Fibroblast of lung (primary cell): ENCODE measurements at regions not wholly inside any gene's neighbourhood (a gene's known extent, or its start where the extent isn't known, plus 50 kb on each side); places are given as distances from the start of the nearest gene placed in this dataset.

Source experiments
- DNase-seq, 2 donors: peaks; one replicate each; pipeline versions ENCODE4 v3.0.0 to v3.0.0-alpha.2; 2010; ENCODE audit warnings: low read depth in 2 of 2
- H2AFZ ChIP-seq: 2 replicates; pipeline ENCODE4 v1.5.1; 2012; ENCODE audit warnings: low read length, control low read depth, inconsistent platforms
- H3K27ac ChIP-seq: 2 replicates; pipeline ENCODE4 v1.5.1; 2011; ENCODE audit warnings: low read length, control low read depth; ENCODE audit not compliant: insufficient read depth
- H3K27me3 ChIP-seq: 2 replicates; pipeline ENCODE4 v1.5.1; 2011; ENCODE audit warnings: mild to moderate bottlenecking, low read length; ENCODE audit not compliant: control insufficient read depth, insufficient read depth
- H3K36me3 ChIP-seq: 2 replicates; pipeline ENCODE4 v1.5.1; 2011; ENCODE audit warnings: low read length; ENCODE audit not compliant: control insufficient read depth, insufficient read depth
- H3K4me1 ChIP-seq: 2 replicates; pipeline ENCODE4 v1.5.1; 2011; ENCODE audit warnings: low read length; ENCODE audit not compliant: control insufficient read depth, insufficient read depth; ENCODE audit errors: extremely low read depth
- H3K4me2 ChIP-seq: 2 replicates; pipeline ENCODE4 v1.5.1; 2011; ENCODE audit warnings: low read length, control low read depth; ENCODE audit not compliant: insufficient read depth; ENCODE audit errors: extremely low read depth
- H3K4me3 ChIP-seq, 4 experiments: fragments of 200-600 bp in 1 of 4; sonication (generic) in 1 of 4; replicated peaks in 1 of 4; 2 replicates each; pipeline ENCODE4 v1.5.1; 2011 to 2016; ENCODE audit warnings: low read length in 4 of 4, low read depth in 3 of 4, mild to moderate bottlenecking in 3 of 4, control low read depth in 2 of 4, inconsistent platforms in 1 of 4, mixed read lengths in 1 of 4; ENCODE audit not compliant: insufficient read depth in 1 of 4; ENCODE audit errors: control extremely low read depth in 1 of 4
- H3K79me2 ChIP-seq: 2 replicates; pipeline ENCODE4 v1.5.1; 2012; ENCODE audit warnings: mild to moderate bottlenecking, low read length, inconsistent platforms; ENCODE audit not compliant: control insufficient read depth, insufficient read depth
- H3K9ac ChIP-seq: 2 replicates; pipeline ENCODE4 v1.5.1; 2011; ENCODE audit warnings: mild to moderate bottlenecking, low read length, control low read depth; ENCODE audit not compliant: insufficient read depth
- H3K9me3 ChIP-seq: 2 replicates; pipeline ENCODE4 v1.5.1; 2012; ENCODE audit warnings: low read depth, low read length; ENCODE audit not compliant: control insufficient read depth, insufficient read depth
- H4K20me1 ChIP-seq: 2 replicates; pipeline ENCODE4 v1.5.1; 2011; ENCODE audit warnings: low read length; ENCODE audit not compliant: control insufficient read depth, insufficient read depth; ENCODE audit errors: extremely low read depth
- EZH2 ChIP-seq: IDR thresholded peaks from 2 replicates; pipeline ENCODE4 v1.5.1; 2012; ENCODE audit warnings: low read length, control low read depth, mild to moderate bottlenecking; ENCODE audit errors: missing control alignments
- TF ChIP-seq, protein P1 (sequence below), 2 donors: IDR thresholded peaks in 1 of 2; conservative IDR thresholded peaks in 1 of 2; 1 replicate in 1 of 2; 2 replicates in 1 of 2; pipeline ENCODE4 v1.5.1; 2011 to 2012; ENCODE audit warnings: low read length in 2 of 2, control low read depth in 1 of 2, inconsistent platforms in 1 of 2, low read depth in 1 of 2, mild to moderate bottlenecking in 1 of 2

DNA sequence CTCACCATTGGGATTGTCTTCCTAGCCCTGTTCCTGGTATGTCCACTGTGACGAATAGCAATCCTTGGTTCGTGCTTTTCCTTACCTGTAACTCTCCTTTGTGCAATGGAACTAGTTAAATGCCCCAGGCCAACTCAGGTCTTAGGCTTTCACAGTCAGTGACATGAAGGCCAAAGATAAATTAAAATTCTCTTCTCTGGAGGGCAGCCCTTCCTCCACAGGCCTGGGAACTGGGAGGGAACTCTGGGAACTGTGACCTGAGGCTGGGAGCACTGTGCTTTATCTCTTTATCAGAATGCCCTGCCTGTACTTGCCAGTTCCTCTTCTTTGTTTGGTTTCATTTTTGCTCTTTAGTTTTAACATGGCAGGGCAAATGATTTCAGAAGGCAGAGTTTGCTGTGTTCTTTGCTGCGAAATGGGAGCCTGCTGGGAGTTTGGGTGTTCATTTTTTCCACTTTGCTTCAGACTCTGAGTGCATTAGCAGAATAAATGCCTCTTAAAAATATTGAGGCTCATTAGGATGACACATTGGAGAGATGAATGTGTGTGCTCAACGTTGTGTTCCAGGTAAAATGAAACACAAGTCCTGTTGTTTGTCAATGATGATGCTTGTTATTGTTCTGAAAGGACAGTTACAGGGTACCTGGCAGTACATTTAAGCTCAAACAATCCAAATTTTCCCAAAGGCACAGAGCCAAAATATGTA, 118.1 kb downstream of the NUDT12 start:
- no peak for DNase-seq
- no peaks in the 10 kb centered on the region for H3K79me2 ChIP-seq
- TF ChIP-seq, protein P1, sequence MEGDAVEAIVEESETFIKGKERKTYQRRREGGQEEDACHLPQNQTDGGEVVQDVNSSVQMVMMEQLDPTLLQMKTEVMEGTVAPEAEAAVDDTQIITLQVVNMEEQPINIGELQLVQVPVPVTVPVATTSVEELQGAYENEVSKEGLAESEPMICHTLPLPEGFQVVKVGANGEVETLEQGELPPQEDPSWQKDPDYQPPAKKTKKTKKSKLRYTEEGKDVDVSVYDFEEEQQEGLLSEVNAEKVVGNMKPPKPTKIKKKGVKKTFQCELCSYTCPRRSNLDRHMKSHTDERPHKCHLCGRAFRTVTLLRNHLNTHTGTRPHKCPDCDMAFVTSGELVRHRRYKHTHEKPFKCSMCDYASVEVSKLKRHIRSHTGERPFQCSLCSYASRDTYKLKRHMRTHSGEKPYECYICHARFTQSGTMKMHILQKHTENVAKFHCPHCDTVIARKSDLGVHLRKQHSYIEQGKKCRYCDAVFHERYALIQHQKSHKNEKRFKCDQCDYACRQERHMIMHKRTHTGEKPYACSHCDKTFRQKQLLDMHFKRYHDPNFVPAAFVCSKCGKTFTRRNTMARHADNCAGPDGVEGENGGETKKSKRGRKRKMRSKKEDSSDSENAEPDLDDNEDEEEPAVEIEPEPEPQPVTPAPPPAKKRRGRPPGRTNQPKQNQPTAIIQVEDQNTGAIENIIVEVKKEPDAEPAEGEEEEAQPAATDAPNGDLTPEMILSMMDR (conservative IDR thresholded peaks at IDR 0.05 in 1 of 2, IDR thresholded peaks at IDR 0.05 in 1 of 2; ENCODE audit: low read depth in 1 of 2, low read length in 2 of 2): no peak
- no peak for TF ChIP-seq EZH2
- no peaks in the 10 kb centered on the region for H3K9me3 ChIP-seq
- H3K36me3 ChIP-seq: no peaks in the 10 kb centered on the region
- H3K27ac ChIP-seq: no peak overlapping the region
- H3K4me2 ChIP-seq: no peak overlapping the region
- H3K27me3 ChIP-seq: no peaks in the 10 kb centered on the region
- H3K4me1 ChIP-seq: no peaks in the 10 kb centered on the region
- no peak overlapping the region for H2AFZ ChIP-seq
- no peak overlapping the region for H3K9ac ChIP-seq
- no peak overlapping the region for H3K4me3 ChIP-seq
- no peaks in the 10 kb centered on the region for H4K20me1 ChIP-seq

DNA sequence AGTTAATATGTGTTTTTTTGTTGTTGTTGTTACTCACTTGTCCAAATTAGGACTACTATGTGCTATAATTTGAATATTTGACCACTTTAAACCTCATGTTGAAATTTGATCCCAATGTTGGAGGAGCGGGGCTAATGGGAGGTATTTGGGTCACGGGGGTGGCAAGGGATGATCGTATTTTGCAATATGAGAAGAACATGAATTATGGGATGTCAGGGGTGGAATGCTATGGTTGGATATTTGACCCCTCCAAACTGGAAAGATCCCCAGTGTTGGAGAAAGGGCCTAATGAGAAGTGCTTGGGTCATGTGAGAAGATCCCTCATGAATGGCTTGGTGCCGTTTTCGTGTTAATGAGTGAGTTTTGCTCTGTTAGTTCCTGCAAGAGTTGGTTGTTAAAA, 119.8 kb downstream of the NUDT12 start:
- no peaks in the 10 kb centered on the region for H3K27me3 ChIP-seq
- no peak for DNase-seq
- no peaks in the 10 kb centered on the region for H3K9me3 ChIP-seq
- H3K4me3 ChIP-seq: no peak overlapping the region
- no peak overlapping the region for H2AFZ ChIP-seq
- no peaks in the 10 kb centered on the region for H4K20me1 ChIP-seq
- H3K4me2 ChIP-seq: no peak overlapping the region
- H3K9ac ChIP-seq: no peak overlapping the region
- no peaks in the 10 kb centered on the region for H3K36me3 ChIP-seq
- no peaks in the 10 kb centered on the region for H3K4me1 ChIP-seq
- H3K27ac ChIP-seq: no peak overlapping the region
- H3K79me2 ChIP-seq: no peaks in the 10 kb centered on the region
- TF ChIP-seq, protein P1 (conservative IDR thresholded peaks at IDR 0.05 in 1 of 2, IDR thresholded peaks at IDR 0.05 in 1 of 2; ENCODE audit: low read depth in 1 of 2, low read length in 2 of 2): no peak
- no peak for TF ChIP-seq EZH2

DNA sequence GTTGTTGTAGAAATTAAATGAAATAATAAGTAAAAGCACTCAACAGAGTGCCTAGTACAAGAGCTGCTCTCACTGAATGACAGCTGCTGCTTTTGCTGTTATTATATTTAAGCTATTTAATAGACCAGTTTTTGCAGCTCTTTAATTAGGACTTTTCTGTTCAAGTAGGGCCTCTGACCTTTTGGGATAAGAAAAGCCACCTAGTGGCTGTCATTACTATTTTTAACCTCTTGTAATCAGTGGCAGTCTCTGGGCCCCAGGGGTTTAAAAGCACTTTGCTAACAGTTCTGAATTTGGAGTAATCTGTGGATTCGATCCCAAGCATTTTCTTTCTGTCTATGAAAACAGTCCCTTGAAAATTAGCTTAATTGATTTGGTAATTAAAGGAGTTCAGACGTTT, 121.1 kb downstream of the NUDT12 start:
- no peaks in the 10 kb centered on the region for H3K27me3 ChIP-seq

More for the DNA sequence above, 121.1 kb downstream of the NUDT12 start:
- Histone ChIP-seq H3K4me2 (no peak overlapping the region), H3K9me3 (no peaks in the 10 kb centered on the region), H3K9ac (no peak overlapping the region), H2AFZ (no peak overlapping the region), H3K36me3 (no peaks in the 10 kb centered on the region), H3K4me1 (no peaks in the 10 kb centered on the region), H4K20me1 (no peaks in the 10 kb centered on the region), H3K4me3 (no peak overlapping the region), H3K79me2 (no peaks in the 10 kb centered on the region), H3K27ac (no peak overlapping the region)
- TF ChIP-seq EZH2: no peak
- TF ChIP-seq, protein P1 (conservative IDR thresholded peaks at IDR 0.05 in 1 of 2, IDR thresholded peaks at IDR 0.05 in 1 of 2; ENCODE audit: low read depth in 1 of 2, low read length in 2 of 2): no peak
- DNase-seq: no peak
